ENCODE measurements at regions not wholly inside any gene's neighbourhood (a gene's known extent, or its start where the extent isn't known, plus 50 kb on each side); places are given as distances from the start of the nearest gene placed in this dataset.

GRCh38 chr5:18243846-18244245 is 609.6 kb downstream of the TAF11L14 start:
- Histone ChIP-seq H3K27me3 (no peaks in the 10 kb centered on the region), H3K4me3 (no peak overlapping the region), H3K36me3 (no peaks in the 10 kb centered on the region), H3K27ac (no peak overlapping the region), H3K9me3 (no peaks in the 10 kb centered on the region), H3K4me1 (no peaks in the 10 kb centered on the region)
- ATAC-seq (no peak), FAIRE-seq (no peak), DNase-seq (no peak)
- no peak for TF ChIP-seq CTCF (IDR thresholded peaks at IDR 0.05)
- intact Hi-C loops (cut with DNase I) = no loop called here
- WGBS, 2 donors = 45 to 65% methylated on average over 2 of the region's 2 CpGs

GRCh38 chr5:18244309-18244708 is 610.0 kb downstream of the TAF11L14 start:
- no peaks in the 10 kb centered on the region for H3K36me3 ChIP-seq
- no peak for FAIRE-seq
- TF ChIP-seq CTCF (IDR thresholded peaks at IDR 0.05) = no peak
- no peak overlapping the region for H3K27ac ChIP-seq
- ATAC-seq = no peak
- intact Hi-C loops (cut with DNase I) = no loop called here
- H3K4me3 ChIP-seq = no peak overlapping the region
- H3K9me3 ChIP-seq = no peaks in the 10 kb centered on the region
- no peak for DNase-seq
- H3K27me3 ChIP-seq = no peaks in the 10 kb centered on the region
- H3K4me1 ChIP-seq = no peaks in the 10 kb centered on the region

- WGBS, 2 donors = 84 to 88% methylated on average over 3 of the region's 3 CpGs
- TF ChIP-seq CTCF (IDR thresholded peaks at IDR 0.05) = no peak
- Histone ChIP-seq H3K4me1 (no peaks in the 10 kb centered on the region), H3K27me3 (no peaks in the 10 kb centered on the region), H3K27ac (no peak overlapping the region), H3K9me3 (no peaks in the 10 kb centered on the region), H3K4me3 (no peak overlapping the region), H3K36me3 (no peaks in the 10 kb centered on the region)
- intact Hi-C loops (cut with DNase I) = no loop called here
- no peak for FAIRE-seq
- ATAC-seq = no peak
- DNase-seq = no peak
Observed at GRCh38 chr5:18252559-18252958, 618.3 kb downstream of the TAF11L14 start.

- TF ChIP-seq CTCF (IDR thresholded peaks at IDR 0.05) = no peak
- no peak overlapping the region for H3K27ac ChIP-seq
- no peaks in the 10 kb centered on the region for H3K27me3 ChIP-seq
- no peak for DNase-seq
- H3K36me3 ChIP-seq = no peaks in the 10 kb centered on the region
- H3K9me3 ChIP-seq = no peaks in the 10 kb centered on the region
- 58 to 76% methylated on average over 3 of the region's 3 CpGs for WGBS, 2 donors
- no peak for FAIRE-seq
- intact Hi-C loops (cut with DNase I) = no loop called here
- no peak overlapping the region for H3K4me3 ChIP-seq
- H3K4me1 ChIP-seq = no peaks in the 10 kb centered on the region
- ATAC-seq = no peak
Observed at GRCh38 chr5:18264126-18264882, 630.0 kb downstream of the TAF11L14 start.

- DNase-seq (no peak), FAIRE-seq (no peak), ATAC-seq (no peak)
- no peak overlapping the region for H3K27ac ChIP-seq
- 68 to 73% methylated on average over 4 of the region's 4 CpGs for WGBS, 2 donors
- H3K9me3 ChIP-seq = no peaks in the 10 kb centered on the region
- no peak for TF ChIP-seq CTCF (IDR thresholded peaks at IDR 0.05)
- no peak overlapping the region for H3K4me3 ChIP-seq
- intact Hi-C loops (cut with DNase I) = no loop called here
- H3K27me3 ChIP-seq = no peaks in the 10 kb centered on the region
- H3K4me1 ChIP-seq = no peaks in the 10 kb centered on the region
- H3K36me3 ChIP-seq = no peaks in the 10 kb centered on the region
Observed at GRCh38 chr5:18270635-18271338, 636.5 kb downstream of the TAF11L14 start.
